ENCODE measurements at regions not wholly inside any gene's neighbourhood (a gene's known extent, or its start where the extent isn't known, plus 50 kb on each side); places are given as distances from the start of the nearest gene placed in this dataset.

- no peak for TF ChIP-seq PREB (CRISPR knock-in tag; IDR thresholded peaks at IDR 0.05; ENCODE audit: borderline replicate concordance)
- no peak for TF ChIP-seq TP53 (CRISPR knock-in tag; IDR thresholded peaks at IDR 0.05)
Measured at GRCh38 chr3:168289471-168290008, 193.8 kb upstream of the GOLIM4 start (continued).

GRCh38 chr3:168288511-168289401, 193.0 kb upstream of the GOLIM4 start:
- ChIA-PET POLR2A (no interaction called here), CTCF (no interaction called here)
- no peaks in the 10 kb centered on the region for H3K36me3 Mint-ChIP-seq
- no peak for TF ChIP-seq ZNF396 (CRISPR knock-in tag; IDR thresholded peaks at IDR 0.05; ENCODE audit: borderline replicate concordance)
- TF ChIP-seq NR2C2 (CRISPR knock-in tag; IDR thresholded peaks at IDR 0.05), result no peak
- TF ChIP-seq ZNF425 (CRISPR knock-in tag; conservative IDR thresholded peaks at IDR 0.05), result no peak
- no peak for TF ChIP-seq JAZF1 (CRISPR knock-in tag; IDR thresholded peaks at IDR 0.05)
- no peak for TF ChIP-seq FOXP4 (CRISPR knock-in tag; IDR thresholded peaks at IDR 0.05)
- TF ChIP-seq RORB (CRISPR knock-in tag; IDR thresholded peaks at IDR 0.05), result no peak
- TF ChIP-seq TEAD1 (CRISPR knock-in tag; IDR thresholded peaks at IDR 0.05), result no peak
- no peak for TF ChIP-seq ZNF263 (CRISPR knock-in tag; IDR thresholded peaks at IDR 0.05; ENCODE audit: low read depth)
- TF ChIP-seq SP1 (CRISPR knock-in tag; conservative IDR thresholded peaks at IDR 0.05), result no peak
- TF ChIP-seq ZNF671 (CRISPR knock-in tag; IDR thresholded peaks at IDR 0.05), result no peak
- no peak for TF ChIP-seq TP53 (CRISPR knock-in tag; IDR thresholded peaks at IDR 0.05)
- TF ChIP-seq SMAD4 (CRISPR knock-in tag; IDR thresholded peaks at IDR 0.05), result no peak
- TF ChIP-seq CBFB (CRISPR knock-in tag; IDR thresholded peaks at IDR 0.05; ENCODE audit: low read depth), result no peak
- no peak for TF ChIP-seq ZBTB43 (CRISPR knock-in tag; IDR thresholded peaks at IDR 0.05)
- TF ChIP-seq NR1H2 (CRISPR knock-in tag; IDR thresholded peaks at IDR 0.05), result no peak
- no peak for TF ChIP-seq PRDM15 (CRISPR knock-in tag; IDR thresholded peaks at IDR 0.05)
- TF ChIP-seq ATF1 (CRISPR knock-in tag; IDR thresholded peaks at IDR 0.05), result no peak
- TF ChIP-seq ZMAT4 (CRISPR knock-in tag; IDR thresholded peaks at IDR 0.05), result no peak
- peaks cover 25% of the 10 kb centered on the region for H3K4me1 Mint-ChIP-seq
- DNase-seq (ENCODE audit: low spot score) (no peak), ATAC-seq (peak; percentile 57; the same call in 1 of the 2 replicates)
- no peaks in the 10 kb centered on the region for H3K27me3 Mint-ChIP-seq (ENCODE audit: low read depth)
- H3K9me3 Mint-ChIP-seq, result no peaks in the 10 kb centered on the region
- H3K4me3 Mint-ChIP-seq, result no peak overlapping the region
- no peak overlapping the region for H3K27ac Mint-ChIP-seq
